ENCODE measurements at regions not wholly inside any gene's neighbourhood (a gene's known extent, or its start where the extent isn't known, plus 50 kb on each side); places are given as distances from the start of the nearest gene placed in this dataset.

GRCh38 chr10:1911771-1912170 lies 174.4 kb upstream of the ADARB2 start:
- Histone ChIP-seq H3K4me3 (ENCODE audit: insufficient read depth in 1 of 2, low read depth in 1 of 2, low read length in 2 of 2) (no peak overlapping the region), H3K9me3 (ENCODE audit: control insufficient read depth, low read length) (peaks cover 14% of the 10 kb centered on the region), H3K36me3 (ENCODE audit: control insufficient read depth in 1 of 2, insufficient read depth in 2 of 2, low read depth in 1 of 2, low read length in 2 of 2) (no peaks in the 10 kb centered on the region), H4K91ac (ENCODE audit: low read length) (no peak overlapping the region), H3K14ac (ENCODE audit: low read length in 2 of 2) (no peak overlapping the region), H2AK5ac (ENCODE audit: low read length, severe bottlenecking) (no peak overlapping the region), H3K9ac (ENCODE audit: low read length) (no peak overlapping the region), H3K4me1 (ENCODE audit: control insufficient read depth, insufficient read depth, low read depth, low read length) (no peaks in the 10 kb centered on the region), H3K4me2 (ENCODE audit: low read length, poor library complexity, severe bottlenecking) (no peak overlapping the region), H3K18ac (ENCODE audit: low read depth in 1 of 2, low read length in 2 of 2) (no peak overlapping the region), H2BK5ac (ENCODE audit: low read depth, low read length, poor library complexity, severe bottlenecking) (no peak overlapping the region), H2AFZ (ENCODE audit: low read depth, low read length) (no peak overlapping the region), H3K23ac (ENCODE audit: low read length in 2 of 2) (no peak overlapping the region), H3K4ac (ENCODE audit: low read depth in 1 of 2, low read length in 2 of 2) (no peak overlapping the region), H2BK120ac (ENCODE audit: low read depth, low read length) (no peak overlapping the region), H2BK15ac (ENCODE audit: low read depth, poor library complexity, severe bottlenecking) (no peak overlapping the region), H2BK12ac (ENCODE audit: low read length in 2 of 2) (no peak overlapping the region), H3K27ac (ENCODE audit: low read length, poor library complexity, severe bottlenecking) (no peak overlapping the region), H3K27me3 (ENCODE audit: control insufficient read depth in 1 of 2, insufficient read depth in 1 of 2, low read length in 2 of 2) (no peaks in the 10 kb centered on the region), H3K79me1 (replicated peaks; ENCODE audit: low read length, poor library complexity, severe bottlenecking) (no peaks in the 10 kb centered on the region), H4K8ac (ENCODE audit: low read length) (no peak overlapping the region)
- DNase-seq, result no peak
- WGBS, result 54% methylated on average over 2 of the region's 3 CpGs

- H3K4me2 ChIP-seq (ENCODE audit: low read length, poor library complexity, severe bottlenecking), result no peak overlapping the region
- H2BK5ac ChIP-seq (ENCODE audit: low read depth, low read length, poor library complexity, severe bottlenecking), result no peak overlapping the region
- H3K27me3 ChIP-seq (ENCODE audit: control insufficient read depth in 1 of 2, insufficient read depth in 1 of 2, low read length in 2 of 2), result no peaks in the 10 kb centered on the region
- no peaks in the 10 kb centered on the region for H3K36me3 ChIP-seq (ENCODE audit: control insufficient read depth in 1 of 2, insufficient read depth in 2 of 2, low read depth in 1 of 2, low read length in 2 of 2)
- H4K8ac ChIP-seq (ENCODE audit: low read length), result no peak overlapping the region
- H2AK5ac ChIP-seq (ENCODE audit: low read length, severe bottlenecking), result no peak overlapping the region
- H2AFZ ChIP-seq (ENCODE audit: low read depth, low read length), result no peak overlapping the region
- H3K23ac ChIP-seq (ENCODE audit: low read length in 2 of 2), result no peak overlapping the region
- H3K27ac ChIP-seq (ENCODE audit: low read length, poor library complexity, severe bottlenecking), result no peak overlapping the region
- no peak overlapping the region for H3K4ac ChIP-seq (ENCODE audit: low read depth in 1 of 2, low read length in 2 of 2)
- no peak for DNase-seq
- no peak overlapping the region for H2BK120ac ChIP-seq (ENCODE audit: low read depth, low read length)
- H2BK15ac ChIP-seq (ENCODE audit: low read depth, poor library complexity, severe bottlenecking), result no peak overlapping the region
- H2BK12ac ChIP-seq (ENCODE audit: low read length in 2 of 2), result no peak overlapping the region
- no peak overlapping the region for H4K91ac ChIP-seq (ENCODE audit: low read length)
- H3K9ac ChIP-seq (ENCODE audit: low read length), result no peak overlapping the region
- no peak overlapping the region for H3K18ac ChIP-seq (ENCODE audit: low read depth in 1 of 2, low read length in 2 of 2)
- no peaks in the 10 kb centered on the region for H3K4me1 ChIP-seq (ENCODE audit: control insufficient read depth, insufficient read depth, low read depth, low read length)
- H3K4me3 ChIP-seq (ENCODE audit: insufficient read depth in 1 of 2, low read depth in 1 of 2, low read length in 2 of 2), result no peak overlapping the region
- H3K9me3 ChIP-seq (ENCODE audit: control insufficient read depth, low read length), result peaks cover 12% of the 10 kb centered on the region
- 77% methylated on average over 4 of the region's 4 CpGs for WGBS
- no peak overlapping the region for H3K14ac ChIP-seq (ENCODE audit: low read length in 2 of 2)
- H3K79me1 ChIP-seq (replicated peaks; ENCODE audit: low read length, poor library complexity, severe bottlenecking), result no peaks in the 10 kb centered on the region
Measured at GRCh38 chr10:1903982-1904381, 166.7 kb upstream of the ADARB2 start.

- H3K23ac ChIP-seq (ENCODE audit: low read length in 2 of 2), result no peak overlapping the region
- H4K8ac ChIP-seq (ENCODE audit: low read length), result no peak overlapping the region
- H3K9ac ChIP-seq (ENCODE audit: low read length), result no peak overlapping the region
- H3K27me3 ChIP-seq (ENCODE audit: control insufficient read depth in 1 of 2, insufficient read depth in 1 of 2, low read length in 2 of 2), result no peaks in the 10 kb centered on the region
- H3K18ac ChIP-seq (ENCODE audit: low read depth in 1 of 2, low read length in 2 of 2), result no peak overlapping the region
- H2BK15ac ChIP-seq (ENCODE audit: low read depth, poor library complexity, severe bottlenecking), result no peak overlapping the region
- no peak overlapping the region for H3K14ac ChIP-seq (ENCODE audit: low read length in 2 of 2)
- no peak overlapping the region for H2BK12ac ChIP-seq (ENCODE audit: low read length in 2 of 2)
- no peak for DNase-seq
- H3K27ac ChIP-seq (ENCODE audit: low read length, poor library complexity, severe bottlenecking), result no peak overlapping the region
- no peak overlapping the region for H2AFZ ChIP-seq (ENCODE audit: low read depth, low read length)
- H2BK120ac ChIP-seq (ENCODE audit: low read depth, low read length), result no peak overlapping the region
- H3K36me3 ChIP-seq (ENCODE audit: control insufficient read depth in 1 of 2, insufficient read depth in 2 of 2, low read depth in 1 of 2, low read length in 2 of 2), result no peaks in the 10 kb centered on the region
- H3K9me3 ChIP-seq (ENCODE audit: control insufficient read depth, low read length), result peaks cover 11% of the 10 kb centered on the region
- WGBS, result 60% methylated on average over 5 of the region's 5 CpGs
- H2AK5ac ChIP-seq (ENCODE audit: low read length, severe bottlenecking), result no peak overlapping the region
- no peaks in the 10 kb centered on the region for H3K79me1 ChIP-seq (replicated peaks; ENCODE audit: low read length, poor library complexity, severe bottlenecking)
- no peak overlapping the region for H2BK5ac ChIP-seq (ENCODE audit: low read depth, low read length, poor library complexity, severe bottlenecking)
- H4K91ac ChIP-seq (ENCODE audit: low read length), result no peak overlapping the region
- H3K4me1 ChIP-seq (ENCODE audit: control insufficient read depth, insufficient read depth, low read depth, low read length), result no peaks in the 10 kb centered on the region
- H3K4me2 ChIP-seq (ENCODE audit: low read length, poor library complexity, severe bottlenecking), result no peak overlapping the region
- no peak overlapping the region for H3K4me3 ChIP-seq (ENCODE audit: insufficient read depth in 1 of 2, low read depth in 1 of 2, low read length in 2 of 2)
- H3K4ac ChIP-seq (ENCODE audit: low read depth in 1 of 2, low read length in 2 of 2), result no peak overlapping the region
Measured at GRCh38 chr10:1896153-1896552, 158.8 kb upstream of the ADARB2 start.

GRCh38 chr10:1895691-1896090 lies 158.4 kb upstream of the ADARB2 start:
- Histone ChIP-seq H4K91ac (ENCODE audit: low read length) (no peak overlapping the region), H3K14ac (ENCODE audit: low read length in 2 of 2) (no peak overlapping the region), H3K27ac (ENCODE audit: low read length, poor library complexity, severe bottlenecking) (no peak overlapping the region), H2BK120ac (ENCODE audit: low read depth, low read length) (no peak overlapping the region), H4K8ac (ENCODE audit: low read length) (no peak overlapping the region), H3K4me3 (ENCODE audit: insufficient read depth in 1 of 2, low read depth in 1 of 2, low read length in 2 of 2) (no peak overlapping the region), H3K18ac (ENCODE audit: low read depth in 1 of 2, low read length in 2 of 2) (no peak overlapping the region), H2BK15ac (ENCODE audit: low read depth, poor library complexity, severe bottlenecking) (no peak overlapping the region), H3K9me3 (ENCODE audit: control insufficient read depth, low read length) (peaks cover 10% of the 10 kb centered on the region), H2AK5ac (ENCODE audit: low read length, severe bottlenecking) (no peak overlapping the region), H3K4ac (ENCODE audit: low read depth in 1 of 2, low read length in 2 of 2) (no peak overlapping the region), H3K23ac (ENCODE audit: low read length in 2 of 2) (no peak overlapping the region), H3K36me3 (ENCODE audit: control insufficient read depth in 1 of 2, insufficient read depth in 2 of 2, low read depth in 1 of 2, low read length in 2 of 2) (no peaks in the 10 kb centered on the region), H3K27me3 (ENCODE audit: control insufficient read depth in 1 of 2, insufficient read depth in 1 of 2, low read length in 2 of 2) (no peaks in the 10 kb centered on the region), H2BK12ac (ENCODE audit: low read length in 2 of 2) (no peak overlapping the region), H3K4me2 (ENCODE audit: low read length, poor library complexity, severe bottlenecking) (no peak overlapping the region), H3K9ac (ENCODE audit: low read length) (no peak overlapping the region), H3K4me1 (ENCODE audit: control insufficient read depth, insufficient read depth, low read depth, low read length) (no peaks in the 10 kb centered on the region), H2AFZ (ENCODE audit: low read depth, low read length) (no peak overlapping the region), H2BK5ac (ENCODE audit: low read depth, low read length, poor library complexity, severe bottlenecking) (no peak overlapping the region), H3K79me1 (replicated peaks; ENCODE audit: low read length, poor library complexity, severe bottlenecking) (no peaks in the 10 kb centered on the region)
- 77% methylated on average over 9 of the region's 9 CpGs for WGBS
- no peak for DNase-seq

All from mesenchymal stem cell (in vitro differentiated cells and primary cell).